C4-2B (cell line): ENCODE measurements at regions not wholly inside any gene's neighbourhood (a gene's known extent, or its start where the extent isn't known, plus 50 kb on each side); places are given as distances from the start of the nearest gene placed in this dataset.

Experiments used
- CTCF ChIP-seq: fragments of 450-650 bp; conservative IDR thresholded peaks from 2 replicates; pipeline ENCODE4 v1.5.1; 2017; ENCODE audit warnings: mild to moderate bottlenecking
- ZFX ChIP-seq: fragments of 450-650 bp; IDR thresholded peaks from 2 replicates; pipeline ENCODE4 v1.6.1; 2017

GRCh38 chr9:13548535-13548934 is 269.0 kb upstream of the MPDZ start:
- TF ChIP-seq CTCF = no peak
- no peak for TF ChIP-seq ZFX
